ENCODE measurements at regions not wholly inside any gene's neighbourhood (a gene's known extent, or its start where the extent isn't known, plus 50 kb on each side); places are given as distances from the start of the nearest gene placed in this dataset.
A peak's percentile ranks its signal among the peaks of the same experiment; 100 is the strongest.

- TF ChIP-seq CTCF (IDR thresholded peaks at IDR 0.05) (peak; percentile 16), EZH2 (IDR thresholded peaks at IDR 0.05) (no peak)
These were observed 350.6 kb downstream of the DCDC2C start for GRCh38 chr2:4053769-4054493.

All from neural progenitor cell (in vitro differentiated cells).